Epithelial cell of esophagus (primary cell): ENCODE measurements at regions not wholly inside any gene's neighbourhood (a gene's known extent, or its start where the extent isn't known, plus 50 kb on each side); places are given as distances from the start of the nearest gene placed in this dataset.

Experiments
- DNase-seq: peaks from one replicate; pipeline ENCODE4 v3.0.0; 2010; ENCODE audit warnings: low read depth
- H3K4me3 ChIP-seq: 2 replicates; pipeline ENCODE4 v1.5.1; 2011; ENCODE audit warnings: mild to moderate bottlenecking, low read length, control low read depth
- CTCF ChIP-seq: IDR thresholded peaks from 2 replicates; pipeline ENCODE4 v1.5.1; 2011; ENCODE audit warnings: low read depth, mild to moderate bottlenecking, low read length, control low read depth, inconsistent platforms; ENCODE audit not compliant: insufficient read depth; ENCODE audit errors: missing control alignments

- H3K4me3 ChIP-seq = no peak overlapping the region
- no peak for DNase-seq
- no peak for TF ChIP-seq CTCF
These were observed 163.4 kb upstream of the TSC22D1 start for GRCh38 chr13:44739539-44739938.

GRCh38 chr13:44739120-44739519 lies 163.0 kb upstream of the TSC22D1 start:
- no peak for DNase-seq
- no peak for TF ChIP-seq CTCF
- H3K4me3 ChIP-seq = no peak overlapping the region

- no peak for TF ChIP-seq CTCF
- H3K4me3 ChIP-seq = no peak overlapping the region
- no peak for DNase-seq
These were observed 162.3 kb upstream of the TSC22D1 start for GRCh38 chr13:44738463-44738862.

- DNase-seq = no peak
- TF ChIP-seq CTCF = no peak
- no peak overlapping the region for H3K4me3 ChIP-seq
These were observed 159.7 kb upstream of the TSC22D1 start for GRCh38 chr13:44735806-44736205.

GRCh38 chr13:44734201-44734707 lies 158.1 kb upstream of the TSC22D1 start:
- H3K4me3 ChIP-seq = no peak overlapping the region
- DNase-seq = peak; percentile 80
- TF ChIP-seq CTCF = no peak

GRCh38 chr13:44732503-44733098 lies 156.5 kb upstream of the TSC22D1 start:
- TF ChIP-seq CTCF = no peak
- DNase-seq = no peak
- no peak overlapping the region for H3K4me3 ChIP-seq

GRCh38 chr13:44730851-44731250 lies 154.7 kb upstream of the TSC22D1 start:
- TF ChIP-seq CTCF = no peak
- no peak overlapping the region for H3K4me3 ChIP-seq
- DNase-seq = no peak
